ENCODE measurements at regions not wholly inside any gene's neighbourhood (a gene's known extent, or its start where the extent isn't known, plus 50 kb on each side); places are given as distances from the start of the nearest gene placed in this dataset.

DNA sequence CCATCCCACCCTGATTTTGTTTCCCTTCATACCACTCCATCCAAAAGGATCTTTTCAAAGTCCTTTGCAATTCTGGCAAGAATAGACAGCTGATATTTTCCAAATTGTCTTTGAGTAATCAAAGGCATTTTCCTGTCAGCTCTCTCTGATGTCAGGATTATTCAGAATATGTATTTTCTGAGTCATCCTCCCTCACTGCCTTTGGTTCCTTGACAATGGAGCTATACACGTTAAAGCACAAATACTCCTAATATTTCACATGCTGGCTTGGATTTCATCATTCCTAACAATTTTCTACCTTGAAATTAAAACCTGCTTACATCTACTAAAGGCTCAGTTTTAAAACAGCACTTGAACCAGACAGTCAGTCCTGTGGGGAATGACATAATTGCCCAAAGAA is 379.4 kb downstream of the GADD45G start:
- no peak for DNase-seq

DNA sequence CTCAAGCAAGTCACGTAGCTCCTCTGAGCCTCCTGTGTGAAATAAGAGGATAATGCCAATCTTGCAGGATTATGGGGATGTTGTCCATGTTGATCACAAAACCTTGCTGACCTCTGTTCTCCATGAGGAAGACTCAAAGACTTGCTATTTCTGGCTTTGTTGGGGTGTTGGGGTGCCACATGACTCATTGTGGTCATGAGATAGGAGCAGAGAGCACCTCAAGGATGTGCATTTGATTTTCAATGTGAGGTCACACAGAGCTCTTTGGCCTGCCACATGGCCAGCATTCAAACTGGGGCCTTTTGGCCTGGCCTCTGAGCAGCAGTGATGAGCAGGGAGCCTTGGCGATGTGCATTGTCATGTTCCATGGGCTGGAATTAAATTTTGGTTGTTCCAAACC is 380.3 kb downstream of the GADD45G start:
- DNase-seq, result no peak

DNA sequence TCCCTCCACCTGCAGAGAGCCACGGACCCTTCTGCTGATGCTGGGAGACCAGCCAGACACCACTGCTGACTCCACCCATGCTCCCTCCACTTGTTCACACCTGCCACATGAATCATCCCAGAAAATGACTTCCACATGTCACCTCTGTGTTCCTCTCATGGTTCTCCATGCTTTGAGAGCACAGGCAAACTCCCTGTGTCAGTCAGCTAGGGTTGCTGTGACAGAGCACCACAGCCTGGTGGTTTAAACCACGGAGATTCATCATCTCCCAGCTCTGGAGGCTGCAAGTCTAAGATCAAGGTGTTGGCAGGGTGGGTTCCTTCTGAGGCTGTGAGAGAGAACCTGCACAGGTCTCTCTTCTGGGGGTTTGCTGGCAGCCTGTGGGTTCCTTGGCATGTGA is 381.4 kb downstream of the GADD45G start:
- DNase-seq, result no peak

DNA sequence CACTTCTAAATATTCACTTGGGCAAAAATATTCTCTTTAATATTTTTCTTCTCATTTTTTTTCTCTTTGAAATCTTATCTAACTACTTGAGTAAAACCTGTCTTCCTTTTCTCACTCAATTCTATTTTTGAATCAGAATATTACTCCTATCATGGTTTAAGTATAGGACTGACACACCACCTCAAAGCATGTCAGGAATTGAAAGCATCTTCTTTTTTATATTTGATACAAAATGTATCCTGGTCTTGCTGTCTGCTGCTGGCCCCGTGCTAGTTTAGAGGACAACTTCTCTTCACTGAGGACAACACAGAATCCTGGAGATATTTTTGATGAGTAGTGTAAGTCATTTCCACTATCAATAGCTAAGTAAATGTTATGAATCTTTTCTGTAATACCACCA is 383.6 kb downstream of the GADD45G start:
- DNase-seq, result no peak

DNA sequence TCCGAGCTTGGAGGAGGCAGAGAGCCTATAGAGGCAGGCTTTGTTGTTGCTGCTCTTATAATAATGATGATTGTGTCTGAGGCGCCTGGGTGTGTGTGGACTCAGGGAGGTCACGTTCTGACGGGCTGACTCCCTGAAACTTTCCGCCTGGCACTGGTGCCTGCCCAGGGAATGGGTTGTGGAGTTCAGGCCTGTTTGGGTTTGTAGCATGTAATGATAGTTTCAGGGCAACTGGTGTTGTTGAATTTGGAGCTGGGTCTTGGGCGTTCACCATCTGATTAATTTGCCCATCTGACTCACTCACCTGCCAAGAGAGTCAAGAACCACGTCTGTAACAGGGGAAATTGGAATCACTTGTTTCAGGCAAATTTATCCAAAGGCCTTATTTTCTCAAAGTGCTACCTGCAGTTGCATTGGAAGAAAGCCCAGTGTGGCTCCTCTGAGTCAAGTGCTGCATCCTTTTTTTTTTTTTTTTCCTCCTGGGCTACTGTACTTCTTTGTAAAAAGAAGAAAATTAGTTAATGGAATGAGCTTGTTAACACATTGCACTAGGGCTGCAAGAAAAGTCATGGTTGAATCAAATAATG is 386.5 kb downstream of the GADD45G start:
- DNase-seq, result no peak

DNA sequence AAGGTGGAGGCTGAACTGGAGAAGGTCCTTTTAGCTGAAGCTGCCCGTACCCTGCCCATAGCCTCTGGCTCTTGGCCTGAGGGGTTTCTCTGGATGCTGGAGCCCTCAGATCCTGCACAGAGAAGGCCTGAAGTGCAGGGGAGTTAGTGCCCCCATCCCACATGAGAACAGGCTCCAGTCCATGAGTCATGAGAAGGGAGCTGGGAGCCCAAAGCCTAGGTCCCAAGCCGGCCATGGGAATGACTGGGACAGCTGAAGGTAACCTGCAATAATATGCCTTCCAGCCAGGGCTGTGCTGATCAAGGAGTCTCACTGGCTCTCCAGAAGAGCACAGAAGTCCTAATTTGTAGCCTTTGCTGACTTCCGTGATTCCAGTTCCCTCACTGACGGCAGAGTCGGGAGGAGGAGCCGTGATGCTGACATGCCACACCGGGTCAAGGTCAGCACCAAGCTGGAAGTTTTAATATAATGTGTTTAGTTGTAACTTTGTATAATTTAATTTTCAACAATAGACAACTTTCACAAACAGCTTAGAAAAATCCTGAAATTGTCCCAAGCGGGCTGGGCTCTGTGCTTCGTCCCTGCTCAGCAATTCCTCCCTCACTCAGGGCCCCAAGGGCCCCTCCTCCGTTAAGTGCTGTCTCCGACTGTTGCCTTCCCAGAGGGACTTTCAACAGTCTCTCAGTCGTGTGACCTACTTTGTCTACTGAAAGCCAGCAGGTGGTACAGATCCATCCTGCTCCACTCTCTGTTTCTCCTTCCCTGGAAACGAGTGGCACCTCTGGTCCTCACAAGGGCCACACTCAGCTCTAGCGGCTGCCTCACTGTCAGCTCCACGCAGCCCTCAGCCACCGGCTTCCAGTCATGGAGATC is 387.8 kb downstream of the GADD45G start:
- peak; percentile 73 for DNase-seq

DNA sequence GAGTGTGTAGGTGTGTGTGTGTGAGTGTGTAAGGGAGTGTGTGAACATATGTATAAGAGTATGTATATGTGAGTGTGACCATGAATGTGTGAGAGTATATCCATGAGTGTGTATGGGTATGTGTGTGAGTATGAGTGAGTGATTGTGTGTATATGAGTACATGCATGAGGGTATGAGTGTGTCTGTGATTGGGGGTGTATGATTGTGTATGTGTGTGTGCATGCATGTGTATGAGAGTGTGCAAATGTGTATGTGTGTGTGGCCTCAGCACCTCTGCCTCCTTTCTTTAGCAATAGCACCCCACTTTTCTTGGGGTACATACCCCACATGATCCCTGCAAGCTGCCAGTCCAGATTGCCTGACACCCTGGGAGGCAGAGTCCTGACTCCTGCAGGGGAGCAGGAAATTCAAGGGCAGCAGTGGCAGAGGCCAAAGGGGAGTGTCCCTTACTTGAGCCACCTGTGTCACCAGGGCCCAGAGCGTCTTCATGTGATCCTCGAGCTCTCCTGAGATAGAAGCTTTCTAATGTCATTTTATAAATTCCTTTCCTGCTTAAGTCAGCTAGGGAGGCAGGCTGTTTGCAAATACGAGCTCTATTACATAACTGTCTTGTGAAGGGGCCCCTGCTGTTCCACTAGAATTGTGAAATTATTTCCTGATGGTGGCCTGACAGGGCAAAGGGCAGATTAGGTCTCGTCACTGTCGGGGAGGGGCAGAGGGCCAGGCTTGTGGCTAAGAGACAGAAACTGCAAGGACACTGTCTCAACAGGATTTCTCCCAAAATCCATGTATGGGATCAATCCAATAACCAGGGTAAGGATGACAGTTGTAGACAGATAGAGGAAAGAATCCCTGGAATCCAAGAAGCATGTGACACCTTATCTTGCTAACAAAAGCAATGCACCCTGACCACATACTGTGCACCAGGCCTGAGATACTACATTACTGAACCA is 389.1 kb downstream of the GADD45G start:
- peak; percentile 36 for DNase-seq

DNA sequence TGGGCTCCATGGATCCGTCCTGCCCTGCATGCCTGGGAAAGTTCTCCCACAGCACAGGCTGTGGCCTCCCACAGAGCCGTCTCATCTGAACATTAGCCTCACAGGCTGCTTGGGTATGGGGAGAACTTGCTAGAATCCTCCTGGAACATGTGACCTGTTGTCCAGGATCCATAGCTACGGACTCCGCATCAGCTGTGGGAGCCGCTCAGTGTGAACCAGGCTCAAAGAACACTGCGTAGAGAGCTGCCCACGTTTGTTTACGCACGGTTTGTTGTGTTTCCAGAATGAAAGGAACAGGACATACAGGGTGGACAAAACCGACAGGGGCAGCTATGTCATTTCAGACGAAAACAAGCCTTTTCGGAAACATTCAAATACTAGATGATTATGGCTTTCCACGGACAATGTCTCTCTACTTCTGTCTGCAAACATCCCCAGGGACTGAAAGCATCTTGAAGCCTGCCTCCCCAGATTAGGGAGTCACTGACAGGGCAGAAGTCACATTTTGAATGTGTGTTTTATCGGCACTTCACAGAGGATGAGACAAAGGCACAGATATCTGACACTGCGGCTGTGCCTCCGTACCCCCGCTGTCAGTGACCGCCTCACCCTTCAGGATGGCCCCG is 390.3 kb downstream of the GADD45G start:
- peak; percentile 46 for DNase-seq

DNA sequence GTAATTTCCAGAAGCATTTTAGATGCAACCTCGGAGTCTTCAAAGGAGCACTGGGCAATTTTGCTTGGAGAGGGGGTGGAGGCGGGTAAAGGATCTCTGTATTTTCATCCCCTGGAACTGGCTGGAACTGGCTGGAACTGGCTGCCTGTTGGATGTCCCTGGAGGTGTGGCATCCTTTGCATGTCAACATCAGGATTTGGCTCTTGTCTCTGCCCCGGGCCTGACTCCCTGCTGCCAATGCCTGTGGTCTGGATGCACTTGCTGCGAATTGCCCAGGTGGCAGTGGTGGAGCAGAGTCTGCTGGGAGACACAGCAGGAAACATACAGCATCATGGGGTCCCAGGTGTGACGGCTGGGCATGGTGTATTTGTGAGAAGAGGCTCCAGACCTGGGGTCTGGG is 391.3 kb downstream of the GADD45G start:
- DNase-seq, result no peak

DNA sequence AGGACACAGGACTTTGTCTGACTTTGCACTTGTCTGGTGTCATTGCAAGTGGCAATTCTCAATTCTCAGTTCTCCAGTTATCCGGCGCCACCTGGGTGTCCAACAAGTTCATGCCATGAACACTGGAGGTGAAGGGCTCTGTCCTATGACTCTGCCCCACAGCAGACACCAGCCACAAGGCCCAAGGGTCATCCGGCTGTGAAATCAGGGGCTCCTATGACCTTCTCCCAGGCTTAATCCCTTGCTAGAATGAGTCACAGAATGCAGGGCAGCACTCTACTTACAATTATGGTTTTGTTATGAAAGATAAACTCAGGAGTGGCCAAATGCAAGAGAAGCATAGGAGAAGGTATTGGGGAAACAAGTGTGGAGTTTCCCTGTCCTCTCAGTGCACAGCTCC is 392.0 kb downstream of the GADD45G start:
- DNase-seq, result no peak

DNA sequence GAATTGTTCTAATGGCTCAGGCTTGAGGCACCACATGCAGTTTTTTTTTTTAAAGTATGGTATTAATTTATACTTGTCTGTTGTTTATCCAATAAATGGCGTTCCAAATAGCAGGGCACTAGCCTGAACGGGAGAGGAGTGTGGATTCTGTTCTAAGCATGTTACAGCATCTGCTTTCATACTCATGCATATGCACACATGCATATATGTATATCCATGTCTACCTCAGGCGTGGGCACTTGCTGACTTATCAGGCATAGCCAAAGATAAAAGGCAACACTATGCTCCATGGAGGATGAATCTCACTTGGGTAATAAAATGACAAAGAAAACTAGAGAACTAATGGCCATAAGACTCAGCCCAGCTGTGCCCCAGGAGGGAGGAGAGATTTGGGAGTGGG is 393.8 kb downstream of the GADD45G start:
- no peak for DNase-seq

DNA sequence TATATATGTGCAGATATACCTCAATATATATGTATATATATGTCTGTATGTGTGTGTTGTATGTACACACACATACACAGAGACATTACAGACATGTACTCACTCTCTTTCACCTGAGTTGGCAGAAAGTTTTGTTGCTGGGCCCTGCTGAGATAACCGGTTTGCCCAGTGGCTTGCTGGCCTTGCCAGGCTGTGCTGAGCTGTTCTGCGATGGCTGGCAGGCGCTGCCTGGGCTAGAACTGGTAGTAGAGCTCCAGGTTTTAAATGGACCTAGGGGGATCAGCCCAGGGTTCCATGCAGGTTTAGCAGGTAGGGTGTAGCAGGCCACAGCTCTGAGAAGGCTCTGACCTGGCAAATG is 394.3 kb downstream of the GADD45G start:
- DNase-seq, result no peak

DNA sequence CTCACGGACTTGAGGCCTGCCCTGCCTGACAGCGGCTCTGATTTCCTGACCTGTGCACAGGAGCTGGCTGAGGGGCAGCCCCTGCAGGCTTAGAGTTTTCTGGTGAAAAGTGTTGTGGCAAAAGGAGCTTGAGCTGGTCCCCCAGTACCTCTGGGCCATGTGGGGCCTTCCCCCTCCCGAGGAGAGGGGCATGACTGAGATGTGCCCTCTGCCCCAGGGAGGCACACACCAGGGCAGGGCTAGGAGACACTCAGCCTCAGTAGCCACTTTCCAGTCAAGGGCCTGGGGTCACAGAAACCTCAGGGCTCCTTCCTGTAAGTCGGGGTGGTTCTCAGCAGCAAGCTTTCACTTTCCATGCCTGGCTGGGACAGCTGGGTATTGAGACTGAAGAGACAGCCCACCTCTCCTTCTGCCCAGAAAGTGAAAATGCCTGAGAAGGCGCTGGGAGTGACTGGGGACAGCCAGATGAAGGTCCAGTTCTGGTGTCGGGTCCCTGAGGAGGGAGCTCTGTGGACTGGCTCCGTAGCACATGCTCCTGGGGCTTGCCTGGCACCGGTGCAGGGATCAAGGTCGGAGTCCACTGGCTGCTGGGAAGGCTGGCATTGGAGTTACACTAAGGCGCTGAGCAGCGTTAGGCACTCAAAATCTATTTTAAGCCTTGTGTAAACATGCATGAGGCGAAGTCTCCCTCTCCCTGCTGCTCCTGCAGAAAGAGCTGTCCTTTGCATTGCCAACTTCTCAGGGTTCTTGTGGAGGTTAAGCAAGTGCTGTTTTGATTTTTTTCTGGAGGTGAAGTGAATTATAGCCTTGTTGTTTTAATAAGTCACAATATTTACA is 394.9 kb downstream of the GADD45G start:
- peak; percentile 44 for DNase-seq

DNA sequence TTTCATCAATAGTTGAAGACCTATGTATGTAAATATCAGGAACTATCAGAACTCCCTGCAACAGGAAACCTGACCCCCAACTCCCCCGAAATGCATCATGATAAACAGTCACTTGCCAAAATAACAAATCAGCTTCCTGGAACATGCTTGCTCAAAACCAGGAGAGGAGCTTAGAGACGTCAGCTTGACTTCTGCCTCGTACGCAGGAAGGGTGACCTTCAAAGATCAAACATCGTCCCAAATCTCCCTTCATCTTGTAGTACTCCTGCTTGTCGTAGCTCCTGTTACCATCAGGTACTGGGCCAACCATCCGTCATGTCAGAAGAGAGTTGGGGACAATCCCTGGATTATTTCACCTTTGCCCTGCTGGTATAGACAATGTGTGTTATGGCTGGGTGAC is 396.1 kb downstream of the GADD45G start:
- no peak for DNase-seq

DNA sequence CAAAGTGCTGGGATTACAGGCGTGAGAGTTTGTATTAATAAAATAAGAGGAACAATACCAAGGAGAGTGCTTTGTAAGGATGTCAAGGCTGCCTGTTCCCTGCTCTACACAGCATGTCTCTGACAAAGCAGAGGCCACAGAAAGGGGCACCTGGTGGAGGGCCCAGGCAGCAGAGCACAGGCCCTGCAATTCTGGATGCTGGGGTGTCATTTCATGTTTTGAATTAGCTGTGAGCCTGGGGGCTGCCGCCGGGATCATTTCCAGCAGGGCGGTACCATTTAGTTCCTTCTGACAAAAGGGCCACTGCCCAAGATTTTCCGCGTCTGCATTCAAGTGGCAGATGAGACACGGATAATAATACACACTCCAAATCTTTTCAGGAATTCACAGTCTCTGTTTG is 396.9 kb downstream of the GADD45G start:
- DNase-seq, result peak; percentile 45

DNA sequence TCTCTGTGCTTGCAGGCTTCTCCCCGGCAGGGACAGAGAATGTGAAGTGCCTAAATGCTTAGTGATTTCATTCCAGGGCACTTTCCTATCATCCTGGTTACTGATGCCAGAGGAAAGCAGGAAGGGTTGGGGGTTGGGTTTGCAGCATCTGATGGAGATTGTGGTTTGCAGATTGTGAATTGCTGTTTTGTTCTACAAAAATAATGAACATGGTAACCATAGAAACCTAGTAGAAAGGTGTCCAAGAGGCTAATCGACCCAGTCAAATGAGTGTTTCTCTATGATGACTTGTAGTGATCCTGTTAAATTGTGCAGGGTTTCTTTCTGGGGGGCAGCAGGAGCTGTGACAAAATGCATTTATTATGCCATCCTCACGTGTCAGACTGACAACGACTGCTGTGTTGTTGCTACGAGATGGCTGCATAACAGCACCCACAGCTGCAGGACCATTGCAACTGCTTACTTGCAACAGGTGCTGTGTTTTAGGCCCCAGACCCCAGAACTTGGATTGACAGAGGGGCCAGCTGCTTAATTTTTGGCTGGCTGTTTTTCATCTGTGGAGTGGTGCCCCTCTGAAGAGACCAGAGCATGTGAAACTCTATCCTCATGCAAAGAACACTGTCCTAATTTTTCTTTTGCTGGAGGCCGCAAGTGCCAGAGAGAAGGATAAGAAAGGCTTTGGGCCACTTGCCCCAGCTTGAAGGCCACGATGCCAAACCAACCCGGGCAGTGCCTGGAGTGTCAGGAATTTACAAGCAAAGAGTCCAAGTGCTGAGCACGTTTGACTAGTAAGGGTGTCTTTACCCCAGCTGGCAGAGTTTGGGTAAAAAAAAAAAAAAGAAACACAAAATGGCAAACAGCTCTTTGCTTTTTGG is 397.8 kb downstream of the GADD45G start:
- peak; percentile 42 for DNase-seq

DNA sequence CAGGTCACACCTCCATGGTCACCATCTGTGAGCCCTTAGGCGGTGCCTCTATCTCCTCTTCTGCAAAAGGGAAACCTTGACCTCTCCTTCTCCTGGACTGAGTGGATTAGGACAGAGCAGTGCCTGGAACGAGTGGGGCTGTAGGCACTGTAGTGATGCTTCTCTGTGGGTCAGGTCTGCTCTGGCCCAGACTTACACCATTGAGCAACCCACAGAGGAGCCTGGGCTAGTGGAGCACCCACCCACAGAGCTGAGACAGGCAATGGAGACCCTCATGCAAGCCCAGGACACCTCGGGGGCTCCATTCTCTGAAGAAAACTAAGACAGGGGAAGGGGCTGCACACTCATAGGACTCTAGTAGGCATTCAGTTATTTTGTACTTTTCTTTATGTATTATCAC is 400.6 kb downstream of the GADD45G start:
- no peak for DNase-seq

DNA sequence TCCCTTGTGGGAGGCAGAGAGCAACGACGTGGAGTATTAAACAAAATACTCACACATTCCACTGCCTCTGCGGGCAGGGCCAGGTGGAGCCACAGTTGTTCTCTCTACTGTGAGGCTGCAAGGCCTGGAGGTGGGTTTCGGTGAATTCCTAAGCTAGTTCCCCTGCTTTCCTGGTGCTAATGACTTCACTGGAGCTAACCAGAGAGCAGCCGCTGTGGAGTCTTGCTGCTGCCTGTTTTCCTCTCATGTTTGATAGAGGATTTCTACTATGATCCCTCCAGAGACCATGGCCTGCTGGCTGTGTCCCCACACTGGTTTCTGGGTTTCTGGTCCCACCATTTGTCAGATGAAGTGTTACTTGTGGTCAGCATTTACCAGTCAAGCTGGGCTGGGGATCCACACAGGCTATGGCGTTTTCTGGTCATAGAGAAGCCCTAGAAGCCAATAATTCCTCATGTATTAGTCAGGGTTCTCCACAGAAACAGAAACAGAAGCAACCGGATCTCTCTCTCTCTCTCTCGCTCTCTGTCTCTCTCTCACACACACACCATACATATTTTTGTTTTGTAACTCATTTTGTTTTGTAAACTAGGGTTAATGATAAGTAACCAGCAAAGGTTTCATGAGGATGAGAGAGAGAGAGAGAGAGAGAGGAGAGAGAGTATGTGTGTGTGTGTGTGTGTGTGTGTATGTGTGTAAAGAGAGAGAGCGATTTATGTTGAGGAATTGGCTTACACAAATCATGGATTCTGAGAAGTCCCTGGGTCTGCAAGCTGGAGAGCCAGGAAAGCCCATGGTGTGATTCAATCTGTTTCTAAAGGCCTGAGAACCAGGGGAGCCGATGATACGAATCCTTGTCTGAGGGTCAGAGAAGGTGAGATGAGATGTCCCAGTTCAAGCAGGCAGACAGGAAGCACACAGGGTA is 403.0 kb downstream of the GADD45G start:
- no peak for DNase-seq

DNA sequence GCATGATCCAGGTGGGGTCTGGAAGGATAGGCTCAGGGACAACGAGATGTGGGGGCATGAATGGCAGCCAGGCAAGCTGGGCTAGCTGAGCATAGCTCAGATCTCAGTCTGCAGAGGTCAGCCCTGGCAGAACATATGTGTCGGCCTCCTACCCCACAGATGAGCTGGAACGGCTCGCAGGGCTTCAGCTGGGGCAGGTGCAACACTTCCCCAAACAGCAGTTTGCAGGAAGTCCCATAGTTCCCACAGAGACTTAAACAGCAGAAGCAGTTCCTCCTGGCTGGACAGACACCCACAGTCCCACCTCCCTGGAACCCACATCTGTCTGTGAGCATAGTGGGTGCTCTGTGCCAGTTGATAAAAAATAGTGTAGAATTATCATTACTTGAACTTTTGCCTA is 404.6 kb downstream of the GADD45G start:
- no peak for DNase-seq

DNA sequence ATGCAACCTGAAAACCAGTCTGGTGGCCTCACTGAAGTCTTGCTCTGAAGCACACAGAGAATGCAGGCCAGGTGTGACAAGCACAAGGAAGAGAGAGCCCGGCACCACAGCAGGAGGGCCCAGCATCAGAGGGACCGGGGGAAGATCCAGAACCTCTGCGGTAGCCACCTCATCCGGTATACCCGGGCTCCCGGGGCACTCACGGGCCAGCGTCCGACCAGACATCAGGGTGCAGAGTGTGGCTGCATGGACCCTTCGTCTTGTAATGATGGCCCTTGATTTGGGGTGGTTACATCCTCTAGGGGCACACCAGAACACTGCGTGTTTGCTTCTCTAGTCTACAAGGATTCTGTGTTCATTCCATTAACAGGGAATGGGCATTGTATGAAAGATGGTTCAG is 406.0 kb downstream of the GADD45G start:
- DNase-seq, result no peak
